ENCODE measurements at regions not wholly inside any gene's neighbourhood (a gene's known extent, or its start where the extent isn't known, plus 50 kb on each side); places are given as distances from the start of the nearest gene placed in this dataset.
"Not testable (repeated sequence)": the region's sequence is repeated elsewhere in the genome, so short reads cannot be mapped to it uniquely, and the experiment has no call there.

DNA sequence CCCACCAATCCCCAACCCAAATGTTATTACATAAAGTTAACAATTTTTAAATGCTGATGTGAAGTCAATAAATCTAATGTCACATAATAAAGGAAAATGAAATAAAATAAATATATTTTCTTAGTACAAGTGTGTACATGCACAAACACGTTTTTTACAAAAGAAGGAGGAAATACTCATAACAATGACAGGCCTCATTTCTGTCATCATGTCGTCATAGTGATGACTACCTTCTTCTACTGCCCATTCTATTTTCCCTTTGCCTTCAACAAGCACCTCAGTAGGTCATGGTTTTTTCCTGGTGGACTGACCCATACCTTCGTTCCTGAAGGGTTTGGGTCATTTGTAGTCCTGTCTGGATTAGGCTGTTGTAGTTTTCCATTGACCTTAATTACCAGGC is 185.3 kb upstream of the IPO5 start:
- no peaks in the 10 kb centered on the region for H3K36me3 ChIP-seq (ENCODE audit: control insufficient read depth, insufficient read depth, low read length)
- no peaks in the 10 kb centered on the region for H3K9me3 ChIP-seq (replicated peaks; ENCODE audit: control insufficient read depth, low read depth, low read length)
- no peaks in the 10 kb centered on the region for H3K4me1 ChIP-seq (ENCODE audit: control insufficient read depth, insufficient read depth, low read length)
- no CpG with 5 or more reads among the region's 3 CpGs for WGBS (ENCODE audit: insufficient coverage)
- H3K4me3 ChIP-seq (ENCODE audit: low read length) = no peak overlapping the region
- H3K27me3 ChIP-seq (ENCODE audit: control insufficient read depth, insufficient read depth, low read length) = no peaks in the 10 kb centered on the region
- no peak for DNase-seq
- no peak overlapping the region for H3K27ac ChIP-seq (ENCODE audit: low read length)

DNA sequence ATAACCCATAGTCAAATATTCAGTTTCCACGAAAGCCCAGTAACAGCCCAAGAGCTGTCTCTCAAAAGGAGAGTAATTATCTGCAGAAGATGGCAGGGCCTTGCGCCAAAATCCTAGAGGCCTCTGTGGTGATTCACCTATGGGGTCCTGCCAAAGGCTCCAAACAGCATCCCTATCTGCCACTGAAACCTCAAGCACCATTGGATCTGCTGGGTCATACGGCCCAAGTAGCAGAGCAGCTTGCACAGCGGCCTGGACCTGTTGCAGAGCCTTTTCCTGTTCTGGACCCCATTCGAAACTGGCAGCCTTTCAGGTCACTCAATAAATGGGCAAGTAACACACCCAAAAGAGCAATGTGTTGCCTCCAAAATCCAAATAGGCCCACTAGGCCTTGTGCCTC is 183.2 kb upstream of the IPO5 start:
- not testable (repeated sequence) for H3K9me3 ChIP-seq (replicated peaks; ENCODE audit: control insufficient read depth, low read depth, low read length); H3K27ac ChIP-seq (ENCODE audit: low read length); H3K4me1 ChIP-seq (ENCODE audit: control insufficient read depth, insufficient read depth, low read length); H3K36me3 ChIP-seq (ENCODE audit: control insufficient read depth, insufficient read depth, low read length); DNase-seq; H3K4me3 ChIP-seq (ENCODE audit: low read length); H3K27me3 ChIP-seq (ENCODE audit: control insufficient read depth, insufficient read depth, low read length)
- WGBS (ENCODE audit: insufficient coverage) = 94% methylated on average over 3 of the region's 5 CpGs

DNA sequence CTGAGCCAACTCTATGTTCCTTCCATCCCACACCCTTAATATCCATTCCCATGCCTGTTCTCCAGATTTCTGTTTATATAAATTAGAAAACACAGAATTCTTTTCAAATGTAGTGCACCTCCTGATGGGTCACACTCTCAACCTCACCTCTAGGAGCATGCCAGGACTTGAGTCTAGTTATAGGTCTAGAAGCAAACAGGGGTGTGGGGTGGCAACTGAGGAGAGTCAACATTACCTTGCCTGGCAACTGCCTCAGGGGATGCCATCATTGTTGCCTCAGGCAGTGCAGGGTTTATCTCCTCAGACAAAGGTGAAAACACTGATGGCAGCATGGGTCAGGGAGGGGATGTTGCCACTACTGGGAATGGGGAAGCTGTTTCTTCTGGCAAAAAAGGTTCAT is 181.0 kb upstream of the IPO5 start:
- H3K4me3 ChIP-seq (ENCODE audit: low read length); H3K27me3 ChIP-seq (ENCODE audit: control insufficient read depth, insufficient read depth, low read length); H3K4me1 ChIP-seq (ENCODE audit: control insufficient read depth, insufficient read depth, low read length); H3K27ac ChIP-seq (ENCODE audit: low read length); H3K36me3 ChIP-seq (ENCODE audit: control insufficient read depth, insufficient read depth, low read length); H3K9me3 ChIP-seq (replicated peaks; ENCODE audit: control insufficient read depth, low read depth, low read length); DNase-seq: not testable (repeated sequence)

DNA sequence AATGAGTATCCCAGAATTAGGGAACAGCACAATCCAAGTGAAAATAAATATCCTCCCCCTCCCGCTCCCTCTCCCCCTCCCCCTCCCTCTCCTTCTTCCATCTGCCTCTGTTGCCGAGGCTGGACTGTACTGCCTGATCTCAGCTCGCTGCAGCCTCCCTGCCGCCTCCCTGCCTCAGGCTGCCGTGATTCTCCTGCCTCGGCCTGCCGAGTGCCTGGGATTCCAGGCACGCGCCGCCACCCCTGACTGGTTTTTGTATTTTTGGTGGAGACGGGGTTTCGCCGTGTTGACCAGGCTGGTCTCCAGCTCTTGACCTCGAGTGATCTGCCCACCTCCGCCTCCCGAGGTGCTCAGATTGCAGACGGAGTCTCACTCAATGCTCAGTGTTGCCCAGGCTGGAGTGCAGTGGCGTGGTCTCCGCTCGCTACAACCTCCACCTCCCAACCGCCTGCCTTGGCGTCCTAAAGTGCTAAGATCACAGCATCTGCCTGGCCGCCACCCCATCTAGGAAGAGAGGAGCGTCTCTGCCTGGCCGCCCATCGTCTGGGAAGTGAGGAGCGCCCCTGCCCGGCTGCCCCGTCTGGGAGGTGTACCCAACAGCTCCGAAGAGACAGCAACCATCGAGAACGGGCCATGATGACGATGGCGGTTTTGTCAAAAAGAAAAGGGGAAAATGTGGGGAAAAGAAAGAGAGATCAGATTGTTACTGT is 178.9 kb upstream of the IPO5 start:
- H3K4me3 ChIP-seq (ENCODE audit: low read length); H3K27ac ChIP-seq (ENCODE audit: low read length); DNase-seq; H3K27me3 ChIP-seq (ENCODE audit: control insufficient read depth, insufficient read depth, low read length); H3K4me1 ChIP-seq (ENCODE audit: control insufficient read depth, insufficient read depth, low read length); H3K9me3 ChIP-seq (replicated peaks; ENCODE audit: control insufficient read depth, low read depth, low read length); H3K36me3 ChIP-seq (ENCODE audit: control insufficient read depth, insufficient read depth, low read length): not testable (repeated sequence)
- 71% methylated on average over 13 of the region's 34 CpGs for WGBS (ENCODE audit: insufficient coverage)

DNA sequence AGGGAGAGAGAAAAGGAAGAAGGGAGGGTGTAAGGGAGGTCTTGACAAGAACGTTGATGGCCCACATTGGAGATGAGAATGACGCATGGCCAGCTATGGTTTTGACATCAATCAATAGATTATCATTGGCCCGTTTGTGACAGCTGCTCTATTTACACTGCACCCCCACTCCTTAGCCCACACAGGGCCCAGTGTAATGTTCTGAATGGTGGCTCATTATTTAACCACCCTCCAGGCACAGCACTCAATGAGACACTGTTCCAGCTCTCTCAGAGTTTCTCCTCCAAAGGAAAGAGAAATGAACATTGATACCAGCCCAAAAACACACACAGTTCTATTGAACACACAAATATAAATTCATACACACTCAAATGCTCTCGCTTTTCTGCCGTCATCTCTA is 173.0 kb upstream of the IPO5 start:
- H3K9me3 ChIP-seq (replicated peaks; ENCODE audit: control insufficient read depth, low read depth, low read length) = no peaks in the 10 kb centered on the region
- no peaks in the 10 kb centered on the region for H3K4me1 ChIP-seq (ENCODE audit: control insufficient read depth, insufficient read depth, low read length)
- no peaks in the 10 kb centered on the region for H3K36me3 ChIP-seq (ENCODE audit: control insufficient read depth, insufficient read depth, low read length)
- no peak overlapping the region for H3K4me3 ChIP-seq (ENCODE audit: low read length)
- 100% methylated on average over 1 of the region's 5 CpGs for WGBS (ENCODE audit: insufficient coverage)
- no peak for DNase-seq
- no peak overlapping the region for H3K27ac ChIP-seq (ENCODE audit: low read length)
- H3K27me3 ChIP-seq (ENCODE audit: control insufficient read depth, insufficient read depth, low read length) = no peaks in the 10 kb centered on the region

GRCh38 chr13:97781891-97782305 is 171.6 kb upstream of the IPO5 start:
- no peak for DNase-seq
- Histone ChIP-seq H3K4me1 (ENCODE audit: control insufficient read depth, insufficient read depth, low read length) (no peaks in the 10 kb centered on the region), H3K9me3 (replicated peaks; ENCODE audit: control insufficient read depth, low read depth, low read length) (no peaks in the 10 kb centered on the region), H3K27me3 (ENCODE audit: control insufficient read depth, insufficient read depth, low read length) (no peaks in the 10 kb centered on the region), H3K4me3 (ENCODE audit: low read length) (no peak overlapping the region), H3K27ac (ENCODE audit: low read length) (no peak overlapping the region), H3K36me3 (ENCODE audit: control insufficient read depth, insufficient read depth, low read length) (no peaks in the 10 kb centered on the region)
- no CpG with 5 or more reads among the region's 2 CpGs for WGBS (ENCODE audit: insufficient coverage)

DNA sequence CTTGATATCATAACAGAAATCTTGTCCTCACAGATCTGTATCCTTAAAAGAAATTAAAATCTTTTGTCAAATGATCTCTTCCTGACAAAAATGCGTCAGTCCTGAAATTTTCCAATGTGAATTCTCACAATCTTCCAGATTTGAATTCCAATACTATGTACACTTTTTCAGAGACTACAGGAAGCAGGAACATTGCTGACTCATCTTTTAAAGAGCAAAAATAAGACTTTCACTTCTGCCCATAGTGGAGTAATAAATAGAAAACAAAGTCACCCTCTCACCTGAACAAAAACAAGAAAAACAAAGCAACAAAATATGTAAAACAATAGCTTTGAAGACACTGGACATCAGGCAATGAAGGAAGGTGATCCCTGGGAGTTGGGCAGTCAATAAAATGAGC is 167.0 kb upstream of the IPO5 start:
- H3K4me1 ChIP-seq (ENCODE audit: control insufficient read depth, insufficient read depth, low read length) = no peaks in the 10 kb centered on the region
- DNase-seq = no peak
- no peak overlapping the region for H3K4me3 ChIP-seq (ENCODE audit: low read length)
- H3K9me3 ChIP-seq (replicated peaks; ENCODE audit: control insufficient read depth, low read depth, low read length) = no peaks in the 10 kb centered on the region
- WGBS (ENCODE audit: insufficient coverage) = no CpG with 5 or more reads among the region's 1 CpG
- H3K27me3 ChIP-seq (ENCODE audit: control insufficient read depth, insufficient read depth, low read length) = no peaks in the 10 kb centered on the region
- H3K36me3 ChIP-seq (ENCODE audit: control insufficient read depth, insufficient read depth, low read length) = no peaks in the 10 kb centered on the region
- no peak overlapping the region for H3K27ac ChIP-seq (ENCODE audit: low read length)

DNA sequence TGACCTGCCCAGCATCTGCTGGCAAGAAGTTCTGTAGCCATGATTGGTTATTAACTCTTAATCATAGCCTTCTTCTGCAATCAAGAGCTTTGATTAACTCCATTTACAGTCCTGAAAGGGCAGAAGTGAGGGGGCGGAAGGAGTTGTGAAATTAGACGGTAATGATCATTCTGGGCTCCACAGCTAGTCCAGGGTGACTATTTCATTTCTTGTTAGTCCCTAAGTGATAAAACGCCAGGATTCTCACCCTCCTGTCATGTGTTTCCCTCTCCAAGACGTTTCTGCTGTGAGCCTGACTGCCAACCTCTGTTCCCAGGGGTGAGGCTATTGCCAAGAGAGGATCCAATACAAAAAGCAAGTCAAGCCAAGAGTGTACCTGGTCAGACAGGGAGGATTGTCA is 155.9 kb upstream of the IPO5 start:
- peaks cover 14% of the 10 kb centered on the region for H3K9me3 ChIP-seq (replicated peaks; ENCODE audit: control insufficient read depth, low read depth, low read length)
- H3K27ac ChIP-seq (ENCODE audit: low read length) = no peak overlapping the region
- no peaks in the 10 kb centered on the region for H3K4me1 ChIP-seq (ENCODE audit: control insufficient read depth, insufficient read depth, low read length)
- H3K36me3 ChIP-seq (ENCODE audit: control insufficient read depth, insufficient read depth, low read length) = no peaks in the 10 kb centered on the region
- no peak for DNase-seq
- H3K27me3 ChIP-seq (ENCODE audit: control insufficient read depth, insufficient read depth, low read length) = no peaks in the 10 kb centered on the region
- H3K4me3 ChIP-seq (ENCODE audit: low read length) = no peak overlapping the region
- WGBS (ENCODE audit: insufficient coverage) = 14% methylated on average over 2 of the region's 4 CpGs

GRCh38 chr13:97798171-97798821 is 155.2 kb upstream of the IPO5 start:
- Histone ChIP-seq H3K27ac (ENCODE audit: low read length) (no peak overlapping the region), H3K4me3 (ENCODE audit: low read length) (no peak overlapping the region), H3K9me3 (replicated peaks; ENCODE audit: control insufficient read depth, low read depth, low read length) (peaks cover 7% of the 10 kb centered on the region), H3K4me1 (ENCODE audit: control insufficient read depth, insufficient read depth, low read length) (no peaks in the 10 kb centered on the region), H3K36me3 (ENCODE audit: control insufficient read depth, insufficient read depth, low read length) (no peaks in the 10 kb centered on the region), H3K27me3 (ENCODE audit: control insufficient read depth, insufficient read depth, low read length) (no peaks in the 10 kb centered on the region)
- DNase-seq = no peak
- 60% methylated on average over 2 of the region's 7 CpGs for WGBS (ENCODE audit: insufficient coverage)

DNA sequence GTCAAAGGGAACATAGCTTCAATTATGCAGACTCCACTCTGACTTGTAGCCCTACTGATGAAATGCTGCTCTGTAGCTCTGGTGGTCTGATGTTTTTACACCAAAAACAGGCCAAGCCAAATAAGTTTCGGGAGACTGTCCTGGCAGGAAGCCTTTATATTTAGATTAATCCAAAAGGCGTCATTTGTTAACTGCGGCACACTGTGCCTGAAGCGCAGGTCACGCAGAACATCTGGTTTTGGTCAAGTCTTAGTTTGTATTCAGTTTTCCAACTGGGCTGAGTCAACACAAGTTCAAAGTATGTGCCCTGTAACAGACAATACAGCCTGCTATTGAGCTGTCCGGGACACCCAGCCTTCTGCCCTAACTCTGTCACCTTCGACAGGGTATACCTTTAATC is 154.6 kb upstream of the IPO5 start:
- DNase-seq = peak; percentile 27
- Histone ChIP-seq H3K27me3 (ENCODE audit: control insufficient read depth, insufficient read depth, low read length) (no peaks in the 10 kb centered on the region), H3K4me3 (ENCODE audit: low read length) (no peak overlapping the region), H3K9me3 (replicated peaks; ENCODE audit: control insufficient read depth, low read depth, low read length) (peaks cover 5% of the 10 kb centered on the region), H3K27ac (ENCODE audit: low read length) (no peak overlapping the region), H3K4me1 (ENCODE audit: control insufficient read depth, insufficient read depth, low read length) (no peaks in the 10 kb centered on the region), H3K36me3 (ENCODE audit: control insufficient read depth, insufficient read depth, low read length) (no peaks in the 10 kb centered on the region)
- WGBS (ENCODE audit: insufficient coverage) = 32% methylated on average over 7 of the region's 7 CpGs

DNA sequence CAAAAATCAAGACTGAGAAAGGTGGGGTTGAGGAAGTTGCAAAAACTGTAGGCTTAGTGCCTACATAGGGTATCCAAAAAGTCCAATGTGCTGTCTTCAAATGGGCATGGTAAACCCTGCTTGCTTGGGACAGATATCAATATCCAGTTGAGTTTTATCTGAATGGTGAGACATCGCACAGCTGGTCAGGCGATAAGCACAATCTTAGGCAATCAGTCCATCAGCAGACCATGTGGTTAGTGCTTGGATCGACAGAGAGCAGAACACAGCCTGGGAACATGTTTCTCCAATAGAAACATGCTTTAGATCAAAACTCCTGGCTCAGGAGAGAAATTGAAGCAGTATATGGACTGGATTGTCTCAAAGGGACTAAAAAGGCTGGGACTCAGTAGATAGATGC is 151.3 kb upstream of the IPO5 start:
- DNase-seq = no peak
- Histone ChIP-seq H3K27me3 (ENCODE audit: control insufficient read depth, insufficient read depth, low read length) (no peaks in the 10 kb centered on the region), H3K4me3 (ENCODE audit: low read length) (no peak overlapping the region), H3K9me3 (replicated peaks; ENCODE audit: control insufficient read depth, low read depth, low read length) (no peaks in the 10 kb centered on the region), H3K36me3 (ENCODE audit: control insufficient read depth, insufficient read depth, low read length) (no peaks in the 10 kb centered on the region), H3K27ac (ENCODE audit: low read length) (no peak overlapping the region), H3K4me1 (ENCODE audit: control insufficient read depth, insufficient read depth, low read length) (no peaks in the 10 kb centered on the region)
- WGBS (ENCODE audit: insufficient coverage) = 100% methylated on average over 2 of the region's 3 CpGs

Measured in muscle of leg (tissue), 3 donors.